HL-60 (cell line): ENCODE measurements at regions not wholly inside any gene's neighbourhood (a gene's known extent, or its start where the extent isn't known, plus 50 kb on each side); places are given as distances from the start of the nearest gene placed in this dataset.

Experiments used
- DNase-seq, 2 experiments: peaks; one replicate each; pipeline ENCODE4 v3.0.0-alpha.2; 2010 to 2020; ENCODE audit warnings: low read depth in 1 of 2, low spot score in 1 of 2
- H3K27ac ChIP-seq: fragments of 250-450 bp; sonication (Bioruptor Pico); replicated peaks from 2 replicates; pipeline ENCODE4 v1.5.1; 2020; ENCODE audit warnings: mild to moderate bottlenecking, moderate library complexity
- H3K27me3 ChIP-seq: fragments of 250-450 bp; sonication (Bioruptor Pico); 2 replicates; pipeline ENCODE4 v1.5.1; 2021; ENCODE audit warnings: mild to moderate bottlenecking, moderate library complexity; ENCODE audit not compliant: insufficient read depth, poor library complexity, severe bottlenecking
- H3K4me3 ChIP-seq: replicated peaks from 2 replicates; pipeline ENCODE4 v1.5.1; 2011; ENCODE audit warnings: mild to moderate bottlenecking, control low read depth, low read length; ENCODE audit not compliant: insufficient read depth
- CTCF ChIP-seq: IDR thresholded peaks from one replicate; pipeline ENCODE4 v1.5.1; 2011; ENCODE audit warnings: low read length, control low read depth, inconsistent platforms; ENCODE audit not compliant: insufficient read depth
- GABPA ChIP-seq: IDR thresholded peaks from 2 replicates; pipeline ENCODE4 v1.6.1; 2012; ENCODE audit warnings: low read depth
- POLR2AphosphoS5 ChIP-seq: IDR thresholded peaks from 2 replicates; pipeline ENCODE4 v1.6.1; 2012; ENCODE audit warnings: low read depth
- REST ChIP-seq: IDR thresholded peaks from 2 replicates; pipeline ENCODE4 v1.6.1; 2012; ENCODE audit warnings: low read depth; ENCODE audit not compliant: insufficient replicate concordance
- SPI1 ChIP-seq: IDR thresholded peaks from 2 replicates; pipeline ENCODE4 v1.6.1; 2012; ENCODE audit warnings: low read depth, mild to moderate bottlenecking, borderline replicate concordance

GRCh38 chr7:69283421-69283820 lies 314.9 kb upstream of the AUTS2 start:
- Histone ChIP-seq H3K4me3 (no peak overlapping the region), H3K27ac (no peak overlapping the region), H3K27me3 (no peaks in the 10 kb centered on the region)
- DNase-seq: no peak
- TF ChIP-seq POLR2AphosphoS5 (no peak), GABPA (no peak), REST (no peak), CTCF (no peak), SPI1 (no peak)

GRCh38 chr7:69285854-69286253 lies 312.4 kb upstream of the AUTS2 start:
- Histone ChIP-seq H3K4me3 (no peak overlapping the region), H3K27ac (no peak overlapping the region), H3K27me3 (no peaks in the 10 kb centered on the region)
- TF ChIP-seq GABPA (no peak), SPI1 (no peak), REST (no peak), CTCF (no peak), POLR2AphosphoS5 (no peak)
- no peak for DNase-seq

GRCh38 chr7:69295977-69296376 lies 302.3 kb upstream of the AUTS2 start:
- Histone ChIP-seq H3K27ac (no peak overlapping the region), H3K27me3 (no peaks in the 10 kb centered on the region), H3K4me3 (no peak overlapping the region)
- DNase-seq: no peak
- TF ChIP-seq GABPA (no peak), REST (no peak), CTCF (no peak), POLR2AphosphoS5 (no peak), SPI1 (no peak)
